Body of pancreas (tissue), 4 donors: ENCODE measurements at regions not wholly inside any gene's neighbourhood (a gene's known extent, or its start where the extent isn't known, plus 50 kb on each side); places are given as distances from the start of the nearest gene placed in this dataset.

Experiments used
- POLR2A ChIP-seq, 3 donors: fragments of 450-650 bp; IDR thresholded peaks; one replicate each; pipeline ENCODE4 v1.6.1; 2016; ENCODE audit warnings: antibody characterized with exemption in 3 of 3, mild to moderate bottlenecking in 2 of 3
- TF ChIP-seq, protein P1 (sequence below), 7 experiments: fragments of 450-650 bp in 4 of 7; fragments of 200-600 bp in 3 of 7; sonication (generic) in 3 of 7; IDR thresholded peaks; one replicate each; pipeline ENCODE4 v1.5.1; 2016 to 2019; ENCODE audit warnings: antibody characterized with exemption in 7 of 7

DNA sequence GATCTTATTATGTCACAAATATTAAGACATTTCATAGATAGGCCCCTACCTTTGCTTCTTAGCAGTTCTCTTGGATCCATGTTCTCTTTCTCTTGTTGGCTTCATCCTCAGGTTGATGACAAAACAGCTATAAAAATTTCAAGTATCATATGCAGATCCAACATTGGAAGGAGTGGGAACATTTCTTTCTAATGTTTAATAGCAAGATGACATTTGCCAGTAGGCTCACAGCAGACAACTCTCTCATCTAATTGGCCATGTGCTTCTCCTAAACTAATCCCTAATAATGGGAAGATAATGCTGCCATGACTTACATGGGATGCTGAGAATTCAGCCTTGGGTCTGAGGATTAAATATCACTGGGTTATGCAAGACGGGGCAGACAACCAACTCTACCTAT lies 485.5 kb upstream of the SEMA6A start:
- TF ChIP-seq, protein P1, sequence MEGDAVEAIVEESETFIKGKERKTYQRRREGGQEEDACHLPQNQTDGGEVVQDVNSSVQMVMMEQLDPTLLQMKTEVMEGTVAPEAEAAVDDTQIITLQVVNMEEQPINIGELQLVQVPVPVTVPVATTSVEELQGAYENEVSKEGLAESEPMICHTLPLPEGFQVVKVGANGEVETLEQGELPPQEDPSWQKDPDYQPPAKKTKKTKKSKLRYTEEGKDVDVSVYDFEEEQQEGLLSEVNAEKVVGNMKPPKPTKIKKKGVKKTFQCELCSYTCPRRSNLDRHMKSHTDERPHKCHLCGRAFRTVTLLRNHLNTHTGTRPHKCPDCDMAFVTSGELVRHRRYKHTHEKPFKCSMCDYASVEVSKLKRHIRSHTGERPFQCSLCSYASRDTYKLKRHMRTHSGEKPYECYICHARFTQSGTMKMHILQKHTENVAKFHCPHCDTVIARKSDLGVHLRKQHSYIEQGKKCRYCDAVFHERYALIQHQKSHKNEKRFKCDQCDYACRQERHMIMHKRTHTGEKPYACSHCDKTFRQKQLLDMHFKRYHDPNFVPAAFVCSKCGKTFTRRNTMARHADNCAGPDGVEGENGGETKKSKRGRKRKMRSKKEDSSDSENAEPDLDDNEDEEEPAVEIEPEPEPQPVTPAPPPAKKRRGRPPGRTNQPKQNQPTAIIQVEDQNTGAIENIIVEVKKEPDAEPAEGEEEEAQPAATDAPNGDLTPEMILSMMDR (IDR thresholded peaks at IDR 0.05) = no peak
- no peak for TF ChIP-seq POLR2A (IDR thresholded peaks at IDR 0.05)
